SK-N-SH (cell line): ENCODE measurements at regions not wholly inside any gene's neighbourhood (a gene's known extent, or its start where the extent isn't known, plus 50 kb on each side); places are given as distances from the start of the nearest gene placed in this dataset.
A peak's percentile ranks its signal among the peaks of the same experiment; 100 is the strongest.

Experiments used
- CTCF ChIA-PET: fragments of 300-600, 350-600 bp; formaldehyde crosslinking; extraction: SDS; loops from one replicate; lab custom pipeline; 2021; lab: Yijun Ruan, JAX
- POLR2A ChIA-PET: fragments of 350-600 bp; sonication (Branson Sonifier 250); formaldehyde crosslinking; extraction: SDS; loops from one replicate; lab custom pipeline; 2020; ENCODE audit warnings: antibody characterized with exemption, inconsistent platforms; lab: Yijun Ruan, JAX
- DNase-seq: peaks from one replicate; pipeline ENCODE4 v3.0.0; 2012
- H2AFZ ChIP-seq: fragments of 200-600 bp; sonication (generic); 2 replicates; pipeline ENCODE4 v1.8.1; 2016; ENCODE audit warnings: antibody characterized with exemption, mild to moderate bottlenecking, low read depth
- H3F3A ChIP-seq: fragments of 200-600 bp; sonication (generic); replicated peaks from 2 replicates; pipeline ENCODE3; 2016; ENCODE audit warnings: antibody characterized with exemption, mild to moderate bottlenecking; ENCODE audit not compliant: insufficient read depth
- H3K27ac ChIP-seq, 2 experiments: fragments of 200-500 bp in 1 of 2; fragments of 200-600 bp in 1 of 2; sonication (Bioruptor generic) in 1 of 2; sonication (generic), shearing (Covaris generic) in 1 of 2; 2 replicates each; pipeline versions ENCODE4 v1.5.1 to v1.6.1; 2014 to 2016; ENCODE audit warnings: low read depth in 2 of 2, inconsistent platforms in 1 of 2, low read length in 1 of 2, mild to moderate bottlenecking in 1 of 2, mixed read lengths in 1 of 2
- H3K27me3 ChIP-seq: fragments of 200-600 bp; sonication (generic), shearing (Covaris generic); 2 replicates; pipeline ENCODE4 v1.6.1; 2016; ENCODE audit warnings: mixed run types; ENCODE audit not compliant: insufficient read depth
- H3K36me3 ChIP-seq, 2 experiments: fragments of 200-500 bp in 1 of 2; fragments of 200-600 bp in 1 of 2; sonication (Bioruptor generic) in 1 of 2; sonication (generic) in 1 of 2; replicated peaks in 1 of 2; 2 replicates each; pipeline versions ENCODE3 to v1.5.1; 2014 to 2016; ENCODE audit warnings: low read length in 1 of 2, mild to moderate bottlenecking in 1 of 2; ENCODE audit not compliant: insufficient read depth in 2 of 2, control insufficient read depth in 1 of 2
- H3K4me1 ChIP-seq, 2 experiments: fragments of 200-500 bp in 1 of 2; fragments of 200-600 bp in 1 of 2; sonication (Bioruptor generic) in 1 of 2; sonication (generic), shearing (Covaris generic) in 1 of 2; 2 replicates each; pipeline versions ENCODE4 v1.5.1 to v1.6.1; 2014 to 2016; ENCODE audit warnings: low read depth in 1 of 2, low read length in 1 of 2, mixed run types in 1 of 2; ENCODE audit not compliant: insufficient read depth in 2 of 2, control insufficient read depth in 1 of 2
- H3K4me2 ChIP-seq: fragments of 200-600 bp; sonication (generic), shearing (Covaris generic); 2 replicates; pipeline ENCODE4 v1.6.1; 2017; ENCODE audit warnings: mixed run types
- H3K4me3 ChIP-seq, 2 experiments: fragments of 200-500 bp in 1 of 2; fragments of 200-600 bp in 1 of 2; sonication (Bioruptor generic) in 1 of 2; sonication (generic), shearing (Covaris generic) in 1 of 2; 2 replicates each; pipeline versions ENCODE4 v1.5.1 to v1.8.1; 2014 to 2016; ENCODE audit warnings: low read depth in 2 of 2, inconsistent platforms in 1 of 2, low read length in 1 of 2, mild to moderate bottlenecking in 1 of 2, mixed read lengths in 1 of 2, moderate library complexity in 1 of 2
- H3K79me2 ChIP-seq: fragments of 200-600 bp; sonication (generic); 2 replicates; pipeline ENCODE4 v1.8.1; 2017; ENCODE audit warnings: mild to moderate bottlenecking; ENCODE audit not compliant: insufficient read depth
- H3K9ac ChIP-seq: fragments of 200-600 bp; sonication (generic); 2 replicates; pipeline ENCODE4 v1.6.1; 2017; ENCODE audit warnings: mixed run types
- H3K9me2 ChIP-seq: fragments of 200-600 bp; sonication (generic); 2 replicates; pipeline ENCODE4 v1.6.1; 2017; ENCODE audit warnings: mixed run types
- H3K9me3 ChIP-seq: fragments of 200-600 bp; sonication (generic); 2 replicates; pipeline ENCODE4 v1.6.1; 2017; ENCODE audit warnings: mixed run types, mild to moderate bottlenecking, moderate library complexity
- H4K20me1 ChIP-seq: fragments of 200-600 bp; sonication (generic); 2 replicates; pipeline ENCODE4 v1.6.1; 2017; ENCODE audit warnings: mild to moderate bottlenecking, mixed run types; ENCODE audit not compliant: insufficient read depth
- ELF1 ChIP-seq: IDR thresholded peaks from 2 replicates; pipeline ENCODE4 v1.4.0; 2012
- EP300 ChIP-seq, 2 experiments: IDR thresholded peaks; 2 replicates each; pipeline versions ENCODE4 v1.4.0 to v1.6.1; 2012; ENCODE audit warnings: borderline replicate concordance in 1 of 2, low read depth in 1 of 2, low read length in 1 of 2
- FOSL2 ChIP-seq: IDR thresholded peaks from 2 replicates; pipeline ENCODE4 v1.4.0; 2012; ENCODE audit warnings: low read depth, mild to moderate bottlenecking, moderate library complexity, borderline replicate concordance
- FOXJ3 ChIP-seq: sonication (generic); formaldehyde crosslinking; IDR thresholded peaks from 2 replicates; pipeline ENCODE4 v1.5.1; 2020; ENCODE audit warnings: mild to moderate bottlenecking, missing genetic modification reagents
- GATA2 ChIP-seq: sonication (generic); formaldehyde crosslinking; IDR thresholded peaks from 2 replicates; pipeline ENCODE4 v1.5.0; 2020; ENCODE audit warnings: mild to moderate bottlenecking, missing genetic modification reagents
- MEF2A ChIP-seq: IDR thresholded peaks from 2 replicates; pipeline ENCODE4 v1.4.0; 2012; ENCODE audit warnings: low read depth, borderline replicate concordance
- MXI1 ChIP-seq: IDR thresholded peaks from 2 replicates; pipeline ENCODE4 v1.6.1; 2012; ENCODE audit warnings: mild to moderate bottlenecking, low read depth, low read length, improper control_type of control experiment
- NRF1 ChIP-seq: IDR thresholded peaks from 2 replicates; pipeline ENCODE4 v1.6.1; 2012; ENCODE audit warnings: low read depth, mild to moderate bottlenecking, low read length
- RFX5 ChIP-seq: IDR thresholded peaks from 2 replicates; pipeline ENCODE4 v1.6.1; 2012; ENCODE audit warnings: mild to moderate bottlenecking, improper control_type of control experiment, low read length
- SMC3 ChIP-seq: IDR thresholded peaks from 2 replicates; pipeline ENCODE4 v1.6.1; 2012; ENCODE audit warnings: low read depth, low read length, improper control_type of control experiment
- TAF1 ChIP-seq: IDR thresholded peaks from 2 replicates; pipeline ENCODE4 v1.6.1; 2012; ENCODE audit warnings: low read depth, mild to moderate bottlenecking, low read length, moderate library complexity, borderline replicate concordance
- USF1 ChIP-seq: IDR thresholded peaks from 2 replicates; pipeline ENCODE4 v1.4.0; 2012; ENCODE audit warnings: low read depth, borderline replicate concordance
- YY1 ChIP-seq: IDR thresholded peaks from 2 replicates; pipeline ENCODE4 v1.4.0; 2012; ENCODE audit warnings: low read depth, mild to moderate bottlenecking
- WGBS: methylation state at CpG from one replicate; pipeline ENCODE4 v1.1.6; 2017; ENCODE audit warnings: low lambda C conversion rate; 5-methylcytosine and 5-hydroxymethylcytosine counted together
- TF ChIP-seq, protein P1 (sequence below): IDR thresholded peaks from 2 replicates; pipeline ENCODE4 v1.4.0; 2012; ENCODE audit warnings: low read depth, borderline replicate concordance

GRCh38 chr4:60750962-60751361 is 449.2 kb upstream of the ADGRL3 start:
- Histone ChIP-seq H3K9me2 (no peaks in the 10 kb centered on the region), H3K27ac (no peak overlapping the region), H4K20me1 (no peaks in the 10 kb centered on the region), H3F3A (no peaks in the 10 kb centered on the region), H3K36me3 (no peaks in the 10 kb centered on the region), H3K9ac (no peak overlapping the region), H3K4me2 (no peak overlapping the region), H3K27me3 (no peaks in the 10 kb centered on the region), H3K79me2 (no peaks in the 10 kb centered on the region), H3K4me3 (no peak overlapping the region), H3K4me1 (no peaks in the 10 kb centered on the region), H2AFZ (no peak overlapping the region), H3K9me3 (no peaks in the 10 kb centered on the region)
- TF ChIP-seq NRF1 (no peak), ELF1 (no peak), TAF1 (no peak), MXI1 (no peak), YY1 (no peak), GATA2 (no peak), EP300 (IDR thresholded peaks at IDR 0.05; ENCODE audit: borderline replicate concordance in 1 of 2, low read depth in 1 of 2, low read length in 1 of 2) (no peak), FOSL2 (no peak), FOXJ3 (CRISPR knock-in tag) (no peak)
- TF ChIP-seq, protein P1, sequence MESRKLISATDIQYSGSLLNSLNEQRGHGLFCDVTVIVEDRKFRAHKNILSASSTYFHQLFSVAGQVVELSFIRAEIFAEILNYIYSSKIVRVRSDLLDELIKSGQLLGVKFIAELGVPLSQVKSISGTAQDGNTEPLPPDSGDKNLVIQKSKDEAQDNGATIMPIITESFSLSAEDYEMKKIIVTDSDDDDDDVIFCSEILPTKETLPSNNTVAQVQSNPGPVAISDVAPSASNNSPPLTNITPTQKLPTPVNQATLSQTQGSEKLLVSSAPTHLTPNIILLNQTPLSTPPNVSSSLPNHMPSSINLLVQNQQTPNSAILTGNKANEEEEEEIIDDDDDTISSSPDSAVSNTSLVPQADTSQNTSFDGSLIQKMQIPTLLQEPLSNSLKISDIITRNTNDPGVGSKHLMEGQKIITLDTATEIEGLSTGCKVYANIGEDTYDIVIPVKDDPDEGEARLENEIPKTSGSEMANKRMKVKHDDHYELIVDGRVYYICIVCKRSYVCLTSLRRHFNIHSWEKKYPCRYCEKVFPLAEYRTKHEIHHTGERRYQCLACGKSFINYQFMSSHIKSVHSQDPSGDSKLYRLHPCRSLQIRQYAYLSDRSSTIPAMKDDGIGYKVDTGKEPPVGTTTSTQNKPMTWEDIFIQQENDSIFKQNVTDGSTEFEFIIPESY = no peak
- ChIA-PET POLR2A (no interaction called here), CTCF (interaction anchor here (0.9 kb wide), 1 partner anchor 35 kb away, joined by 4 read pairs; no protein-coding TSS in a partner anchor)
- no peak for DNase-seq
- WGBS = 65% methylated on average over 4 of the region's 4 CpGs

- 24% methylated on average over 1 of the region's 1 CpG for WGBS
- no peaks in the 10 kb centered on the region for H3K9me2 ChIP-seq
- no peaks in the 10 kb centered on the region for H3K79me2 ChIP-seq
- 0 out of 2 replicates have a peak, but pooled peaks cover 11% of the 10 kb centered on the region for H3K9me3 ChIP-seq
- peak overlapping the region in 1 of 2 experiments; percentile 8; a peak in 1 of 4 replicates for H3K27ac ChIP-seq
- H3K4me1 ChIP-seq = no peaks in the 10 kb centered on the region
- no peak for DNase-seq
- H3K36me3 ChIP-seq = no peaks in the 10 kb centered on the region
- H3K4me2 ChIP-seq = no peak overlapping the region
- ChIA-PET POLR2A (no interaction called here), CTCF (no interaction called here)
- H3K27me3 ChIP-seq = no peaks in the 10 kb centered on the region
- H3F3A ChIP-seq = peaks cover 3% of the 10 kb centered on the region
- no peak overlapping the region for H3K4me3 ChIP-seq
- no peak overlapping the region for H3K9ac ChIP-seq
- H4K20me1 ChIP-seq = no peaks in the 10 kb centered on the region
- TF ChIP-seq MXI1 (no peak), SMC3 (no peak), GATA2 (no peak), USF1 (no peak), ELF1 (no peak), MEF2A (no peak), FOXJ3 (CRISPR knock-in tag) (no peak), RFX5 (no peak)
- TF ChIP-seq, protein P1 = no peak
- H2AFZ ChIP-seq = peak overlapping the region; percentile 24; the same call in 1 of the 2 replicates
These were observed 442.0 kb upstream of the ADGRL3 start for GRCh38 chr4:60757986-60758680.
